CD4-positive, alpha-beta T cell (primary cell): ENCODE measurements at regions not wholly inside any gene's neighbourhood (a gene's known extent, or its start where the extent isn't known, plus 50 kb on each side); places are given as distances from the start of the nearest gene placed in this dataset.

Experiments used
- ATAC-seq: fragments of 200-7000 bp; cut with Tn5 transposase; one replicate; pipeline ENCODE4 v1.10.0; 2022; ENCODE audit warnings: mild to moderate bottlenecking; ENCODE audit not compliant: poor library complexity
- CTCF ChIA-PET: fragments of 350-600 bp; sonication (Branson Sonifier 250); formaldehyde crosslinking; loops from one replicate; lab custom pipeline; 2021; ENCODE audit warnings: antibody characterized with exemption, inconsistent platforms; lab: Charles Lee
- POLR2A ChIA-PET: fragments of 350-600 bp; sonication (Branson Sonifier 250); formaldehyde crosslinking; loops from one replicate; lab custom pipeline; 2021; ENCODE audit warnings: antibody characterized with exemption, inconsistent platforms; lab: Charles Lee
- DNase-seq, 14 experiments: peaks; one replicate each; pipeline ENCODE4 v3.0.0-alpha.2; 2013 to 2020; ENCODE audit warnings: mixed read lengths in 2 of 14
- H3K27ac ChIP-seq, 2 donors: one replicate each; pipeline versions ENCODE4 v1.5.1 to v1.7.0; 2013; ENCODE audit warnings: low read length in 2 of 2, low read depth in 1 of 2, mild to moderate bottlenecking in 1 of 2
- H3K27me3 ChIP-seq, 2 experiments: 1 replicate in 1 of 2; 2 replicates in 1 of 2; pipeline versions ENCODE4 v1.6.1 to v1.7.0; 2013; ENCODE audit warnings: low read length in 2 of 2, control low read depth in 1 of 2, mild to moderate bottlenecking in 1 of 2, moderate library complexity in 1 of 2; ENCODE audit not compliant: insufficient read depth in 2 of 2, control insufficient read depth in 1 of 2
- H3K36me3 ChIP-seq: one replicate; pipeline ENCODE4 v1.6.1; 2013; ENCODE audit warnings: low read length, control low read depth; ENCODE audit not compliant: insufficient read depth
- H3K4me1 ChIP-seq: one replicate; pipeline ENCODE4 v1.6.1; 2013; ENCODE audit warnings: low read length, control low read depth; ENCODE audit not compliant: insufficient read depth
- H3K4me3 ChIP-seq: one replicate; pipeline ENCODE4 v1.5.1; 2013; ENCODE audit warnings: mild to moderate bottlenecking, low read length, moderate library complexity
- H3K9me3 ChIP-seq, 2 experiments: 1 replicate in 1 of 2; 2 replicates in 1 of 2; pipeline versions ENCODE4 v1.6.1 to v1.7.0; 2013; ENCODE audit warnings: low read length in 2 of 2, mild to moderate bottlenecking in 2 of 2, control low read depth in 1 of 2, moderate library complexity in 1 of 2; ENCODE audit not compliant: control insufficient read depth in 1 of 2, insufficient read depth in 1 of 2
- H3K27ac Mint-ChIP-seq: one replicate; pipeline ENCODE4 v1.8.0; 2020; ENCODE audit warnings: mixed read lengths
- H3K27me3 Mint-ChIP-seq: one replicate; pipeline ENCODE4 v1.8.0; 2021; ENCODE audit warnings: mixed read lengths
- H3K36me3 Mint-ChIP-seq: one replicate; pipeline ENCODE4 v1.8.0; 2021; ENCODE audit warnings: low read depth, mixed read lengths
- H3K4me1 Mint-ChIP-seq: one replicate; pipeline ENCODE4 v1.8.0; 2021; ENCODE audit warnings: low read depth, mixed read lengths
- H3K4me3 Mint-ChIP-seq: one replicate; pipeline ENCODE4 v1.8.0; 2020; ENCODE audit warnings: mild to moderate bottlenecking, mixed read lengths
- H3K9me3 Mint-ChIP-seq: one replicate; pipeline ENCODE4 v1.8.0; 2020; ENCODE audit warnings: mixed read lengths
- CTCF ChIP-seq: fragments of 200-600 bp; IDR thresholded peaks from one replicate; pipeline ENCODE4 v1.8.0; 2022; ENCODE audit warnings: antibody characterized with exemption, mild to moderate bottlenecking
- intact Hi-C, 2 experiments: fragments of 100-400 bp; cut with DNase I in 1 of 2; cut with micrococcal nuclease in 1 of 2; formaldehyde crosslinking; loops; one replicate each; pipeline versions ENCODE4 v1.15.1 to v1.9.0; 2023 to 2025; cut with DNase I, micrococcal nuclease

- Mint-ChIP-seq H3K36me3 (no peaks in the 10 kb centered on the region), H3K4me1 (no peaks in the 10 kb centered on the region), H3K9me3 (peaks cover 6% of the 10 kb centered on the region), H3K27ac (no peak overlapping the region), H3K27me3 (no peaks in the 10 kb centered on the region), H3K4me3 (no peak overlapping the region)
- no peaks in the 10 kb centered on the region for H3K27me3 ChIP-seq
- no peak for DNase-seq
- H3K4me1 ChIP-seq = no peaks in the 10 kb centered on the region
- H3K4me3 ChIP-seq = no peak overlapping the region
- no peak for TF ChIP-seq CTCF
- H3K9me3 ChIP-seq = no peaks in the 10 kb centered on the region
- no peak overlapping the region for H3K27ac ChIP-seq
- ChIA-PET POLR2A (no interaction called here), CTCF (no interaction called here)
- no peak for ATAC-seq
- no peaks in the 10 kb centered on the region for H3K36me3 ChIP-seq
- intact Hi-C loops = no loop called here
Observed at GRCh38 chr18:39037925-39038324, 1472.3 kb upstream of the CELF4 start.

- Mint-ChIP-seq H3K27ac (no peak overlapping the region), H3K4me3 (no peak overlapping the region), H3K9me3 (peaks cover 8% of the 10 kb centered on the region), H3K36me3 (no peaks in the 10 kb centered on the region), H3K27me3 (no peaks in the 10 kb centered on the region), H3K4me1 (no peaks in the 10 kb centered on the region)
- DNase-seq = no peak
- POLR2A ChIA-PET = no interaction called here
- CTCF ChIA-PET = no interaction called here
- no peaks in the 10 kb centered on the region for H3K36me3 ChIP-seq
- intact Hi-C loops = no loop called here
- H3K27me3 ChIP-seq = no peaks in the 10 kb centered on the region
- no peak overlapping the region for H3K27ac ChIP-seq
- ATAC-seq = no peak
- no peaks in the 10 kb centered on the region for H3K9me3 ChIP-seq
- TF ChIP-seq CTCF = no peak
- H3K4me1 ChIP-seq = no peaks in the 10 kb centered on the region
- H3K4me3 ChIP-seq = no peak overlapping the region
Observed at GRCh38 chr18:39033312-39033711, 1467.7 kb upstream of the CELF4 start.

- H3K4me1 Mint-ChIP-seq = no peaks in the 10 kb centered on the region
- TF ChIP-seq CTCF = no peak
- no peaks in the 10 kb centered on the region for H3K4me1 ChIP-seq
- H3K27me3 Mint-ChIP-seq = no peaks in the 10 kb centered on the region
- CTCF ChIA-PET = no interaction called here
- H3K36me3 ChIP-seq = no peaks in the 10 kb centered on the region
- DNase-seq (no peak), ATAC-seq (no peak)
- no peaks in the 10 kb centered on the region for H3K36me3 Mint-ChIP-seq
- H3K9me3 Mint-ChIP-seq = peaks cover 3% of the 10 kb centered on the region
- H3K27me3 ChIP-seq = no peaks in the 10 kb centered on the region
- H3K9me3 ChIP-seq = no peaks in the 10 kb centered on the region
- intact Hi-C loops = no loop called here
- H3K4me3 Mint-ChIP-seq = no peak overlapping the region
- H3K27ac Mint-ChIP-seq = no peak overlapping the region
- no peak overlapping the region for H3K27ac ChIP-seq
- H3K4me3 ChIP-seq = no peak overlapping the region
- POLR2A ChIA-PET = no interaction called here
Observed at GRCh38 chr18:39031647-39032046, 1466.0 kb upstream of the CELF4 start.
